HCT116 (cell line): ENCODE measurements at regions not wholly inside any gene's neighbourhood (a gene's known extent, or its start where the extent isn't known, plus 50 kb on each side); places are given as distances from the start of the nearest gene placed in this dataset.

Source experiments
- EZH2 ChIP-seq: fragments of 200-600 bp; sonication (generic); IDR thresholded peaks from 2 replicates; pipeline ENCODE4 v1.6.1; 2017; ENCODE audit warnings: antibody characterized with exemption, mixed run types
- POLR2A ChIP-seq: IDR thresholded peaks from 2 replicates; pipeline ENCODE4 v1.7.0; 2011; ENCODE audit warnings: borderline replicate concordance; ENCODE audit not compliant: insufficient read depth, insufficient read length; ENCODE audit errors: extremely low read depth
- POLR2AphosphoS5 ChIP-seq: IDR thresholded peaks from 2 replicates; pipeline ENCODE4 v1.6.1; 2011; ENCODE audit warnings: mild to moderate bottlenecking, low read depth, low read length, moderate library complexity
- SIN3A ChIP-seq: IDR thresholded peaks from 2 replicates; pipeline ENCODE4 v1.6.1; 2012; ENCODE audit warnings: low read depth
- SP1 ChIP-seq: IDR thresholded peaks from 2 replicates; pipeline ENCODE4 v1.6.1; 2012; ENCODE audit warnings: low read depth
- TCF7L2 ChIP-seq: IDR thresholded peaks from 2 replicates; pipeline ENCODE4 v1.7.0; 2011; ENCODE audit warnings: borderline replicate concordance, inconsistent platforms; ENCODE audit not compliant: insufficient read depth, insufficient read length; ENCODE audit errors: extremely low read depth
- ZNF274 ChIP-seq: fragments of 200-500 bp; sonication (Bioruptor generic); IDR thresholded peaks from 2 replicates; pipeline ENCODE4 v1.6.1; 2014; ENCODE audit warnings: mild to moderate bottlenecking, low read depth, low read length, inconsistent platforms
- TF ChIP-seq, protein P1 (sequence below), 3 experiments: fragments of 200-600 bp in 1 of 3; sonication (generic) in 1 of 3; IDR thresholded peaks in 2 of 3; conservative IDR thresholded peaks in 1 of 3; 2 replicates each; pipeline ENCODE4 v1.5.1; 2012 to 2017; ENCODE audit warnings: low read depth in 2 of 3, low read length in 2 of 3, antibody characterized with exemption in 1 of 3, borderline replicate concordance in 1 of 3, control low read depth in 1 of 3, mild to moderate bottlenecking in 1 of 3, mixed read lengths in 1 of 3, mixed run types in 1 of 3, moderate library complexity in 1 of 3; ENCODE audit not compliant: insufficient read depth in 1 of 3

DNA sequence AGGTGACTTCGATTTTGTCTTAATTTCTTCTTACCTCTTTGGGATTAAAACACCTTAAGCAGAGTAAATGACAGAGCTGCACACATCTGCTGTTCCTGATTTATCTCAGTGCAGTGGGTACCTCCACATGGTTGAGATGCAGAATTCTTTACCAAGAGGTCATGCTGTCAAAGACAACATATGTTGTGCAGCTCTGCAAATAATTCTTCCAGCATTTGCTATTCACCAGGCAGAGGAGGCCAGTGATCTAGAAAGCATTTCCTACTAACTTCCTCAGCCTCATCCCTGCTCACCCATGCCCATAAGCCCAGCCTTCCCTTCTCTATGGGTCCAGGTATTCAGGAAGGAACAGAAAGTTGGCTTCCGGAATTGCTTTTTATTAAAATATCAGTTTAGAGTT lies 109.3 kb downstream of the THBS2 start:
- no peak for TF ChIP-seq POLR2AphosphoS5
- TF ChIP-seq, protein P1, sequence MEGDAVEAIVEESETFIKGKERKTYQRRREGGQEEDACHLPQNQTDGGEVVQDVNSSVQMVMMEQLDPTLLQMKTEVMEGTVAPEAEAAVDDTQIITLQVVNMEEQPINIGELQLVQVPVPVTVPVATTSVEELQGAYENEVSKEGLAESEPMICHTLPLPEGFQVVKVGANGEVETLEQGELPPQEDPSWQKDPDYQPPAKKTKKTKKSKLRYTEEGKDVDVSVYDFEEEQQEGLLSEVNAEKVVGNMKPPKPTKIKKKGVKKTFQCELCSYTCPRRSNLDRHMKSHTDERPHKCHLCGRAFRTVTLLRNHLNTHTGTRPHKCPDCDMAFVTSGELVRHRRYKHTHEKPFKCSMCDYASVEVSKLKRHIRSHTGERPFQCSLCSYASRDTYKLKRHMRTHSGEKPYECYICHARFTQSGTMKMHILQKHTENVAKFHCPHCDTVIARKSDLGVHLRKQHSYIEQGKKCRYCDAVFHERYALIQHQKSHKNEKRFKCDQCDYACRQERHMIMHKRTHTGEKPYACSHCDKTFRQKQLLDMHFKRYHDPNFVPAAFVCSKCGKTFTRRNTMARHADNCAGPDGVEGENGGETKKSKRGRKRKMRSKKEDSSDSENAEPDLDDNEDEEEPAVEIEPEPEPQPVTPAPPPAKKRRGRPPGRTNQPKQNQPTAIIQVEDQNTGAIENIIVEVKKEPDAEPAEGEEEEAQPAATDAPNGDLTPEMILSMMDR (IDR thresholded peaks at IDR 0.05 in 2 of 3, conservative IDR thresholded peaks at IDR 0.05 in 1 of 3; ENCODE audit: borderline replicate concordance in 1 of 3, insufficient read depth in 1 of 3, low read depth in 2 of 3, low read length in 2 of 3), result no peak
- no peak for TF ChIP-seq POLR2A
- TF ChIP-seq SP1, result no peak
- no peak for TF ChIP-seq EZH2
- TF ChIP-seq ZNF274, result no peak
- TF ChIP-seq TCF7L2, result no peak
- TF ChIP-seq SIN3A, result no peak
